Loucy (cell line): ENCODE measurements at regions not wholly inside any gene's neighbourhood (a gene's known extent, or its start where the extent isn't known, plus 50 kb on each side); places are given as distances from the start of the nearest gene placed in this dataset.

Experiments
- H2AFZ ChIP-seq: fragments of 200-600 bp; sonication (generic); 2 replicates; pipeline ENCODE4 v1.6.0; 2016; ENCODE audit warnings: antibody characterized with exemption, mild to moderate bottlenecking, low read length, moderate library complexity
- H3F3A ChIP-seq: fragments of 200-600 bp; 2 replicates; pipeline ENCODE4 v1.6.0; 2016; ENCODE audit warnings: antibody characterized with exemption, low read depth, mild to moderate bottlenecking
- H3K27me3 ChIP-seq: fragments of 200-600 bp; sonication (generic); 2 replicates; pipeline ENCODE4 v1.6.1; 2014; ENCODE audit warnings: low read length, mild to moderate bottlenecking; ENCODE audit not compliant: insufficient read depth, poor library complexity, severe bottlenecking
- H3K36me3 ChIP-seq: fragments of 200-600 bp; sonication (generic); 2 replicates; pipeline ENCODE4 v1.6.1; 2016; ENCODE audit warnings: low read length; ENCODE audit not compliant: insufficient read depth
- H3K4me1 ChIP-seq: fragments of 200-600 bp; sonication (generic); 2 replicates; pipeline ENCODE4 v1.5.1; 2014; ENCODE audit warnings: low read length, mild to moderate bottlenecking; ENCODE audit not compliant: insufficient read depth, poor library complexity, severe bottlenecking
- H3K4me2 ChIP-seq: fragments of 200-600 bp; sonication (generic); 2 replicates; pipeline ENCODE4 v1.6.0; 2014; ENCODE audit warnings: antibody characterized with exemption, low read length, low read depth, mild to moderate bottlenecking; ENCODE audit not compliant: poor library complexity, severe bottlenecking
- H3K4me3 ChIP-seq: fragments of 200-600 bp; sonication (generic); 2 replicates; pipeline ENCODE4 v1.5.1; 2014; ENCODE audit warnings: low read length, mild to moderate bottlenecking, mixed read lengths; ENCODE audit not compliant: poor library complexity, severe bottlenecking
- H3K79me2 ChIP-seq: fragments of 200-600 bp; sonication (generic); 2 replicates; pipeline ENCODE4 v1.6.1; 2014; ENCODE audit warnings: low read length; ENCODE audit not compliant: insufficient read depth
- H3K9ac ChIP-seq: fragments of 200-600 bp; sonication (generic); 2 replicates; pipeline ENCODE4 v1.6.0; 2014; ENCODE audit warnings: mild to moderate bottlenecking, low read depth, low read length, moderate library complexity; ENCODE audit not compliant: poor library complexity, severe bottlenecking
- H3K9me2 ChIP-seq: fragments of 200-600 bp; sonication (generic); replicated peaks from 2 replicates; pipeline ENCODE4 v1.6.1; 2016; ENCODE audit warnings: low read depth, low read length, mixed read lengths
- H3K9me3 ChIP-seq: fragments of 200-600 bp; sonication (generic); 2 replicates; pipeline ENCODE4 v1.6.1; 2014; ENCODE audit warnings: mild to moderate bottlenecking, antibody characterized with exemption, low read length, low read depth; ENCODE audit not compliant: insufficient read depth
- H4K20me1 ChIP-seq: fragments of 200-600 bp; sonication (generic); 2 replicates; pipeline ENCODE4 v1.6.0; 2014; ENCODE audit warnings: antibody characterized with exemption, low read length, mild to moderate bottlenecking; ENCODE audit not compliant: insufficient read depth, poor library complexity, severe bottlenecking
- EZH2phosphoT487 ChIP-seq: fragments of 200-600 bp; IDR thresholded peaks from 2 replicates; pipeline ENCODE4 v1.6.1; 2018; ENCODE audit warnings: antibody characterized with exemption, mild to moderate bottlenecking, moderate library complexity, borderline replicate concordance
- TF ChIP-seq, protein P1 (sequence below): fragments of 200-600 bp; sonication (generic); conservative IDR thresholded peaks from 2 replicates; pipeline ENCODE4 v1.5.1; 2014; ENCODE audit warnings: mild to moderate bottlenecking, antibody characterized with exemption, low read length

DNA sequence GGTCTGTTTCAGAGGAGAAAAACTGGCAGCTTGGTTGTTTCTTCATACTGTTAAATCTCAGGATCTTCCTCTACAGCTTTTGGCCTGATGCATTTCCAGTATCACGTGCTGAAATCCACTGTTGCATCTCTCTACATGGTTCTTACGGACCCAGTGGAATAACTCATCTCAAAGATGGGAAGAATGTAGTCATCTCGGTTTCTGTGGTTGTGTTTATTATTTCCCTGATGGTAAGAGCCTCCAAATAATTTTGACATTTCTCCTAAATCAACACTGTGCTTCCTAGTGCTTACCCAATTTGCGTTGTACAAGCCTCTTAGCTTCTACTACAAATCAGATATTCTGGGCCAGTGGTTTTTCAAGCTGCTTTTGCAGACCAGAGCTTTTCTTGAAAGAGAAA lies 812.8 kb downstream of the C12orf50 start:
- TF ChIP-seq EZH2phosphoT487, result no peak
- TF ChIP-seq, protein P1, sequence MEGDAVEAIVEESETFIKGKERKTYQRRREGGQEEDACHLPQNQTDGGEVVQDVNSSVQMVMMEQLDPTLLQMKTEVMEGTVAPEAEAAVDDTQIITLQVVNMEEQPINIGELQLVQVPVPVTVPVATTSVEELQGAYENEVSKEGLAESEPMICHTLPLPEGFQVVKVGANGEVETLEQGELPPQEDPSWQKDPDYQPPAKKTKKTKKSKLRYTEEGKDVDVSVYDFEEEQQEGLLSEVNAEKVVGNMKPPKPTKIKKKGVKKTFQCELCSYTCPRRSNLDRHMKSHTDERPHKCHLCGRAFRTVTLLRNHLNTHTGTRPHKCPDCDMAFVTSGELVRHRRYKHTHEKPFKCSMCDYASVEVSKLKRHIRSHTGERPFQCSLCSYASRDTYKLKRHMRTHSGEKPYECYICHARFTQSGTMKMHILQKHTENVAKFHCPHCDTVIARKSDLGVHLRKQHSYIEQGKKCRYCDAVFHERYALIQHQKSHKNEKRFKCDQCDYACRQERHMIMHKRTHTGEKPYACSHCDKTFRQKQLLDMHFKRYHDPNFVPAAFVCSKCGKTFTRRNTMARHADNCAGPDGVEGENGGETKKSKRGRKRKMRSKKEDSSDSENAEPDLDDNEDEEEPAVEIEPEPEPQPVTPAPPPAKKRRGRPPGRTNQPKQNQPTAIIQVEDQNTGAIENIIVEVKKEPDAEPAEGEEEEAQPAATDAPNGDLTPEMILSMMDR, result no peak
- Histone ChIP-seq H3K9me2 (no peaks in the 10 kb centered on the region), H3K36me3 (no peaks in the 10 kb centered on the region), H3K79me2 (no peaks in the 10 kb centered on the region), H3K4me1 (no peaks in the 10 kb centered on the region), H4K20me1 (no peaks in the 10 kb centered on the region), H3K9ac (no peak overlapping the region), H3K4me2 (no peak overlapping the region), H3K9me3 (no peaks in the 10 kb centered on the region), H3F3A (no peaks in the 10 kb centered on the region), H3K4me3 (no peak overlapping the region), H3K27me3 (no peaks in the 10 kb centered on the region), H2AFZ (no peak overlapping the region)

DNA sequence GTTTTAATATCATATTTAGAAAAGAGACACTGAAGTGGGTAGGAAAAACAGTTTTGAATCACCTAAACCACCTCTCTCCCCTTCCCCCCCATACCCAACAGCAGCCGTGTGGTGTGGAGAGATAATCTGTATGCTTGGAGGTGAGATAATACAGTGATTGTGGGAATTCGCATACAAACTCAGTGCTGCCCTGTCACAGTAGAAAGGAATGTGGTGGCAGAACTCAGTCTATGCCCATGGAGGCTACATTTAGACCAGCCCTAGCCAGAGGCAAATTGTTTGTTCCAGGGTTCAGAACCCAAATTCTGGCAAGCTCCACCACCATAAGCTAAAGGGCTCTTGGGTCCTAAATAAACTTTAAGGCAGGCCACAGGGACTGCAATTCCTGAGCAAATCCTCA lies 827.0 kb downstream of the C12orf50 start:
- Histone ChIP-seq H3K4me3 (no peak overlapping the region), H3K79me2 (no peaks in the 10 kb centered on the region), H3K27me3 (no peaks in the 10 kb centered on the region), H3K9ac (no peak overlapping the region), H3F3A (no peaks in the 10 kb centered on the region), H4K20me1 (no peaks in the 10 kb centered on the region), H3K9me2 (no peaks in the 10 kb centered on the region), H2AFZ (no peak overlapping the region), H3K4me2 (no peak overlapping the region), H3K36me3 (no peaks in the 10 kb centered on the region), H3K9me3 (no peaks in the 10 kb centered on the region; the same call in 1 of the 2 replicates), H3K4me1 (no peaks in the 10 kb centered on the region)
- TF ChIP-seq, protein P1, result no peak
- TF ChIP-seq EZH2phosphoT487, result no peak

DNA sequence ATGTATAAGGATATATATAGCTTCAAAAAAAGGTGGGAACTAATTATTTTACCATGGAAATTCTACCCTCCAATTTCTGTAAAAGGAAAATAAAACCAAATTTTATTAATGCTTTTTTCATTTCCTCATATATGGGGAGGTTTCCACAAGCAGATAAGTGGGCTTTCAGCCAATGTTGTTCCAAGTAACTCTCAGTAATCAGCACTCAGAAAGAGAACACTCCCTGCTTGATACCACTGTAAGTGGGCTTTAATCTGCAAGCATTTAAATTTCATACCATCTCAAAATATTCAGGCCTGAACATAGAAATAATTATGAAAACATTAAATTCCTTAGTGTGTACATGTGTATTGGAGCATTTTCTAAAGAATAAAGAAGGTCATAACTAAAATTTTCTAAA lies 827.6 kb downstream of the C12orf50 start:
- H3K36me3 ChIP-seq, result no peaks in the 10 kb centered on the region
- H2AFZ ChIP-seq, result no peak overlapping the region
- H3K4me3 ChIP-seq, result no peak overlapping the region
- no peaks in the 10 kb centered on the region; the same call in 1 of the 2 replicates for H3K9me3 ChIP-seq
- no peaks in the 10 kb centered on the region for H3K79me2 ChIP-seq
- no peaks in the 10 kb centered on the region for H3F3A ChIP-seq
- H3K27me3 ChIP-seq, result no peaks in the 10 kb centered on the region
- H3K4me2 ChIP-seq, result no peak overlapping the region
- H4K20me1 ChIP-seq, result no peaks in the 10 kb centered on the region
- no peaks in the 10 kb centered on the region for H3K9me2 ChIP-seq
- no peak for TF ChIP-seq EZH2phosphoT487
- TF ChIP-seq, protein P1, result no peak
- H3K9ac ChIP-seq, result no peak overlapping the region
- no peaks in the 10 kb centered on the region for H3K4me1 ChIP-seq
